Stomach (tissue), 8 donors: ENCODE measurements at regions not wholly inside any gene's neighbourhood (a gene's known extent, or its start where the extent isn't known, plus 50 kb on each side); places are given as distances from the start of the nearest gene placed in this dataset.

Source experiments
- DNase-seq, 2 donors: peaks; one replicate each; pipeline versions ENCODE4 v3.0.0 to v3.0.0-alpha.2; 2013 to 2019
- H3K27ac ChIP-seq, 5 donors: fragments of 200-600 bp in 4 of 5; sonication (generic) in 4 of 5; one replicate each; pipeline ENCODE4 v1.5.1; 2013 to 2019; ENCODE audit warnings: mild to moderate bottlenecking in 1 of 5, moderate library complexity in 1 of 5
- H3K27me3 ChIP-seq, 3 donors: fragments of 200-600 bp; sonication (generic); one replicate each; pipeline ENCODE4 v1.5.1; 2017 to 2019; ENCODE audit warnings: mixed run types in 1 of 3
- H3K36me3 ChIP-seq, 4 donors: fragments of 200-600 bp; sonication (generic); 1 replicate in 3 of 4; 2 replicates in 1 of 4; pipeline ENCODE4 v1.5.1; 2016 to 2019
- H3K4me1 ChIP-seq, 4 donors: fragments of 200-600 bp; sonication (generic); one replicate each; pipeline ENCODE4 v1.5.1; 2016 to 2019
- H3K4me3 ChIP-seq, 4 donors: fragments of 200-600 bp; sonication (generic) in 3 of 4; one replicate each; pipeline ENCODE4 v1.5.1; 2016 to 2019; ENCODE audit warnings: mild to moderate bottlenecking in 1 of 4
- H3K9me3 ChIP-seq, 4 donors: fragments of 200-600 bp; sonication (generic); one replicate each; pipeline ENCODE4 v1.5.1; 2016 to 2019
- CTCF ChIP-seq, 7 experiments: fragments of 450-650 bp in 4 of 7; fragments of 200-600 bp in 3 of 7; sonication (generic) in 3 of 7; IDR thresholded peaks; one replicate each; pipeline ENCODE4 v1.5.1; 2016 to 2019; ENCODE audit warnings: antibody characterized with exemption in 7 of 7, control low read depth in 2 of 7, mild to moderate bottlenecking in 1 of 7
- EP300 ChIP-seq: sonication (generic); formaldehyde crosslinking; IDR thresholded peaks from one replicate; pipeline ENCODE4 v1.6.1; 2017; ENCODE audit warnings: antibody characterized with exemption
- POLR2A ChIP-seq, 4 donors: fragments of 450-650 bp; IDR thresholded peaks; one replicate each; pipeline ENCODE4 v1.6.1; 2016; ENCODE audit warnings: antibody characterized with exemption in 4 of 4, control low read depth in 2 of 4, mild to moderate bottlenecking in 1 of 4, moderate library complexity in 1 of 4
- POLR2AphosphoS5 ChIP-seq, 3 donors: sonication (generic); formaldehyde crosslinking; IDR thresholded peaks; one replicate each; pipeline ENCODE4 v1.6.1; 2016; ENCODE audit warnings: antibody characterized with exemption in 3 of 3
- WGBS, 5 donors: extraction: QIAGEN DNeasy Blood & Tissue Kit in 3 of 5; methylation state at CpG; one replicate each; pipeline versions ENCODE4 v1.1.5 to v1.1.7; 2013 to 2018; 5-methylcytosine and 5-hydroxymethylcytosine counted together
- intact Hi-C: fragments of 100-400 bp; cut with DNase I; formaldehyde crosslinking; loops from one replicate; pipeline ENCODE4 v1.15.1; 2023; ENCODE audit warnings: low total_unique reads
- donor health status: healthy with polysubstance abuse.
- donor health status: Bipolar disorder and iron deficiency.
- donor health status: healthy.

GRCh38 chr18:56252456-56252855 lies 385.9 kb downstream of the TXNL1 start:
- no peak overlapping the region for H3K27ac ChIP-seq

GRCh38 chr18:56248610-56249235 lies 389.7 kb downstream of the TXNL1 start:
- Histone ChIP-seq H3K4me1 (peaks cover 0 to 8% (median 0%) of the 10 kb centered on the region in 4 donors), H3K27ac (no peak overlapping the region), H3K9me3 (no peaks in the 10 kb centered on the region), H3K36me3 (no peaks in the 10 kb centered on the region), H3K4me3 (no peak overlapping the region), H3K27me3 (no peaks in the 10 kb centered on the region)
- intact Hi-C loops: no loop called here
- WGBS, 5 donors: 51 to 65% (median 63%) methylated on average over 4 of the region's 4 CpGs
- DNase-seq: peak in 1 of 2 donors; percentile 29
- TF ChIP-seq CTCF (IDR thresholded peaks at IDR 0.05) (no peak), POLR2A (IDR thresholded peaks at IDR 0.05) (no peak), POLR2AphosphoS5 (IDR thresholded peaks at IDR 0.05) (no peak), EP300 (no peak)

More at GRCh38 chr18:56252456-56252855, 385.9 kb downstream of the TXNL1 start:
- Histone ChIP-seq H3K9me3 (no peaks in the 10 kb centered on the region), H3K4me1 (peaks cover 0 to 6% (median 0%) of the 10 kb centered on the region in 4 donors), H3K36me3 (no peaks in the 10 kb centered on the region), H3K27me3 (no peaks in the 10 kb centered on the region), H3K4me3 (no peak overlapping the region)
- TF ChIP-seq POLR2AphosphoS5 (IDR thresholded peaks at IDR 0.05): no peak
- TF ChIP-seq EP300: no peak
- TF ChIP-seq CTCF (IDR thresholded peaks at IDR 0.05): no peak
- TF ChIP-seq POLR2A (IDR thresholded peaks at IDR 0.05): no peak
- 73 to 96% (median 91%) methylated on average over 1 of the region's 1 CpG for WGBS, 5 donors
- intact Hi-C loops: no loop called here
- DNase-seq: no peak

- Histone ChIP-seq H3K4me3 (no peak overlapping the region), H3K27ac (no peak overlapping the region), H3K4me1 (peaks cover 0 to 8% (median 0%) of the 10 kb centered on the region in 4 donors), H3K27me3 (no peaks in the 10 kb centered on the region), H3K9me3 (no peaks in the 10 kb centered on the region), H3K36me3 (no peaks in the 10 kb centered on the region)
- WGBS, 5 donors: 46 to 71% (median 51%) methylated on average over 2 of the region's 2 CpGs
- TF ChIP-seq POLR2AphosphoS5 (IDR thresholded peaks at IDR 0.05) (no peak), CTCF (IDR thresholded peaks at IDR 0.05) (no peak), EP300 (no peak), POLR2A (IDR thresholded peaks at IDR 0.05) (no peak)
- intact Hi-C loops: no loop called here
- DNase-seq: no peak
These were observed 391.5 kb downstream of the TXNL1 start for GRCh38 chr18:56246916-56247315.

- TF ChIP-seq CTCF (IDR thresholded peaks at IDR 0.05): no peak
- TF ChIP-seq EP300: no peak
- no peak for TF ChIP-seq POLR2AphosphoS5 (IDR thresholded peaks at IDR 0.05)
- TF ChIP-seq POLR2A (IDR thresholded peaks at IDR 0.05): no peak
- no peaks in the 10 kb centered on the region for H3K36me3 ChIP-seq
- no peaks in the 10 kb centered on the region for H3K27me3 ChIP-seq
- no peak overlapping the region for H3K27ac ChIP-seq
- H3K9me3 ChIP-seq: no peaks in the 10 kb centered on the region
- DNase-seq: peak in 1 of 2 donors; percentile 29
- 14 to 23% (median 16%) methylated on average over 5 of the region's 5 CpGs for WGBS, 5 donors
- H3K4me1 ChIP-seq: peaks cover 0 to 8% (median 0%) of the 10 kb centered on the region in 4 donors
- intact Hi-C loops: no loop called here
- H3K4me3 ChIP-seq: no peak overlapping the region
These were observed 392.4 kb downstream of the TXNL1 start for GRCh38 chr18:56245866-56246580.
